ENCODE measurements at regions not wholly inside any gene's neighbourhood (a gene's known extent, or its start where the extent isn't known, plus 50 kb on each side); places are given as distances from the start of the nearest gene placed in this dataset.
A peak's percentile ranks its signal among the peaks of the same experiment; 100 is the strongest.
"Not testable (repeated sequence)": the region's sequence is repeated elsewhere in the genome, so short reads cannot be mapped to it uniquely, and the experiment has no call there.

DNA sequence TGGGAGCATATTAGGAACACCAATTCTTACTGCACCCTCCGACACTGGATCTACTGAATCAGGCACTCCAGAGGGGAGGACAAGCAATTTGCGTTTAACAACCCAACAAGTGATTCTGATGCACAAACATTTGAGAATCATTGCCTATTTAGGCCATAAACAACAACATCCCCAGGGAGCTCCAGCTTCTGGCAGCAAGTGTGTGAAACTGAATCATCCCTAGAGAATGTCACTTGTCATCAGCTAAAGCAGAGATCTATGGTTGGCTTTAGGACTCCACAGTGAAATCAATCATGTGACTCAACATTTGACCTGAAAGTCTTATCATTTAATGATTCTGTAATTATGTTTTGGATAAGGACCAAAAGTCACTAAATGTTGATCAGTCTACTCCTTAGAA is 505.0 kb upstream of the FLRT2 start:
- peak; percentile 43 for DNase-seq

DNA sequence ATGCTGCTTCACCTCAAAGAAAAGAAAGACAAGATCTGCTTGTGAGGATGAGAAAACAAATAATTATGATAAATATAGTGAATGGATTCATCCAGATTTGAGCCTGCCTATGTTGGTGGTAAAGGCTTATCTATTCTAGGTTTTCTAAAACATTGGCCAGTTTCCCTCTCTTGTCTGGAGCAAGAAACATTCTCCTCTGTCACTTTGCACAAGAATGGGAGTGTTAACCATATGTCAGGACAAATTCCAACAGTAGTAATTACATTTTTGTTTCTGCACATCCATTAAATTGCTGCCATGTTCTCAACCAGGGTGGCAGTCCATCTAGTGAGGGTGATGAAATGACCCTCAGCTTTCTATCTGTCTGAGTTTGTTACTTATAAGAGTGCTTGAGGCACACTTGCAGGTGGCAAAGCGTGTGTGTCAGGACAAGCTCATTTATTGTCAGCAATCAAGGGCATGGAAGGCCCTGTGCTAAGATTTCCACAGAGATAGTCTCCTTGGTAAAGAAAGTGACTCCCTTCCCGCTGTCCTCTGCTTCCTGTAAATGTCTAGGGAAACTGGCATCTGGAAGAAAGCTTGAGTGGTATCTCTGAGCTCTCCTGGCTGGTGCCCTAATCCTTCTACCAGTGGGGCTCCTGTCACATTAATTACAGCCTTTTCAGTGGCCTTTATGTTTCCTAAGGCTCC is 502.1 kb upstream of the FLRT2 start:
- no peak for DNase-seq

DNA sequence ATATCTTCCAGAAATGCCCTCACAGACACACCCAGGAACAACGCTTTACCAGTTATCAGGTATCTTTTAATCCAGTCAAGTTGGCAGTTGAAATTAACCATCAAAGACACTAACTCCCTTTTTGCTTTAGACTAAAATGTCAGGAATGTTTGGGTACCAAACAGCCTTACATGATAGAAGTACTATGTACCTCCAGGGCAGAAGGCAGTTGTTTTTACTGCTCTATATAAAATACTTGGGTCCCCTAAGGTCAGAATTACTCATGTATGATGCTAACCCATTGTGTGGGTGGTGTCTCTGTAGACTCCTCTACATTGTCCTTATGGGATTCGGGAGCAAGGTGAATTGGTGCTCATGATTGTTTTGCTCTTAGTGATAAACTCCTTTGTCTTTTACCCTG is 492.5 kb upstream of the FLRT2 start:
- no peak for DNase-seq

DNA sequence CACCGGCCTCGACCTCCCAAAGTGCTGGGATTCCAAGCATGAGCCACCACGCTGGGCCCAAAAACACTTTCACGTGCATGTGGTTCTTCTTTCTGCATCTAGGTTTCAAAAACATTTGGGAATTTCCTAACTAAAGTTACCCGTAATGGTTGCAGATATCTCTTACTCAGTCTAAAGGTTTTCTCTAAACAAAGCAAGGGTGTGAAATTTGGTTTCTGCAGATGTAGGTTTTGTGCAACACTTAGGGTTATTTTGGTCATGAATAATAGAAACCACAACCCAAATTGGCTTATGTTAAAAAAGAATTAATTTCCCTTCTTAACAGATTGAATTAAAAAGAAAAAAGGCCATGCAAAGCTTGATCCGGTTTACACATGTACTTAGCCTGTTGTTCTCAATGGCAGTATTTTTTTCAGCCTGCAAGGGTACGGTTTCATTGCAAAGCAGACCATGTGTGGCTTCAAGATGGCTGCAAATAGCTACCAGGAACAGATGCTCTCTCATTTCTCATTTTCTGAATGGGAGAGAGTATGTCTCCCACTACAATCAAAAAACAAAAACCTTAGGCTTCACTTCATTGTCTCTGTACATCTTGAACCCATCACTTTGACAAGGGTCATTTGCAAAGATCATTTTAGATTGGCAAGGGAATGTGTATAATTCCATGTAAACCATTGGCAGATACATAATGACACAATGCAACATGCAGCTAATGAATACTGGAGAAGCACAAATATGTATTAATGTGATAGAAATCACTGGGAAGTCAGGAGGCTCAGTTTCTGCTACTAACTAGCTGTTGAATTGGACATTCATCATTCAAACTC is 491.2 kb upstream of the FLRT2 start:
- DNase-seq: no peak

DNA sequence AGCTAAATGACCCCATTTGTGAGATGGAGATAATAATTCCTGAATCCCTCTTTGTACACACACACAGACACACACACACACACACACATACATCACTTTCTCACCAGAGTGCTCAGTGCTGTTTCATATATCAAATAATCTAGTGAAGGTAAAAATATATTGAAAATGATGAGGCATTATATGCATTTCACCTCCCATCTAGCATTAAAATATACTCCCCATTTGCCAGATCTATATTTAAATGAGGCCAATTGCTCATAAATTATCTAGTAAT is 490.7 kb upstream of the FLRT2 start:
- DNase-seq: no peak

DNA sequence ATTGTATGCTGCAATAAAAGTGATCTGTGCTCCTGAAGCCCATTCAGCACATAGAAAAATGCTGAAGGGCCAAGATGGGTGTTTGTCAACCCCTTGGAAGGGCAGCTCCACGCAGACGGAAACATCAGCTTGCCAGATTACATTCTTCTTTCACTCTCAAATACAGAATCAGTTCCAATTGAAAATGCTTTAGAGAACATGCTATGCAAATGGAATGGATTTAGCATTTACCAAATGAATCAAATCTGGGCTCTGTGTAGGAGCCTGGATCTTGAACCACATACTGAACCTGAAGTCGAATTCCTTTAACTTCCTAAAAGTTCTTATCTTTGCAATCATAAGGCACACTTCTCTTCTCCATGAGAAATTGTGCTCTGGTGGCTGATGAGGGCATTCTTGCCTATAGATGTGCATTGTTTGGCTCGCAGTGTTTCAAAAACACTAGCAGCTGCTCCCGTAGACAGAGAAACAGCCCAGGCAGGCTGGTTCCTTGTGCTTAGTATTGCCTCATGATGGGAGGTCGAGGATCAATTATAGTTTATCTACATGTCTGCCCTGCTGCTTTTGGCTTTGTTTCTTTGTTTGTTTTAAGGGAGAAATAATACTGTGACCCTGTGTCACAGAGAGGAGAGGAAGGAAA is 489.8 kb upstream of the FLRT2 start:
- no peak for DNase-seq

DNA sequence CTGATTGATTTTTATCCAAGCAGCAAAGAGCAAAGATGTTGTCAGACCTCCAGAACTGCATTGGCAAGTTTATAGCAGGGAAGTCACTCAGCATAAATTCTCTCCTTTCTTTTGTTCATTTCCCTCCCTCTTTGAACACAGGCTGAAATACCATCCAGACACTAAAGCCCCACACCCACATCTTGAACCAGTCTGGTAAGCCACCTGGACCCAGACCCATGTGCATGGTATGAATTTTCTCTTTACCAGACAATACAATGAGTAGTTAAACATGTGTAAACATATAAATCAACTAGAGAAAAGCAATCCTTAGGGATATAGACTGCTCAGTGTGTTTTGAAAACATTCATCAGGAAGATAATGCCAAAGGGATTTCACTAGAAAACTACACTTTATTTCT is 488.3 kb upstream of the FLRT2 start:
- DNase-seq: no peak

DNA sequence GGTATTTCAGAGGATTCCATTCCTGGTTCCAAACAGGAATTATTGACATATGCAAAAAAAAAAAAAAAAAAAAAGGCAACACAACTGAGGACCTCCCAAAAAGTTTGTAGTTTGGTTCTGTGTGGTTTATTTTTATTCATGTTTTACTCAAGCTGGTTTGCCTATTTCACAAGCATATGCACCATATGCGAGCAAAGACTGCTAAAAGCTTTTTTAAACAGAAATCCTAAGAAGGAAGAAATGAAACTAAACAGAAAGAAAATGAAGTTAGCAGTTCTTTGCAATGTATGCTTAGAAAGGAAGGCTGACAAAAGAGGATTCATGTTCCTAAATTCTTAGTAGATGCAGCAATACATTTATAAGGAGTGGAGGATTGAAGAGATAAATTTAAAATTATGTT is 487.6 kb upstream of the FLRT2 start:
- DNase-seq: no peak

DNA sequence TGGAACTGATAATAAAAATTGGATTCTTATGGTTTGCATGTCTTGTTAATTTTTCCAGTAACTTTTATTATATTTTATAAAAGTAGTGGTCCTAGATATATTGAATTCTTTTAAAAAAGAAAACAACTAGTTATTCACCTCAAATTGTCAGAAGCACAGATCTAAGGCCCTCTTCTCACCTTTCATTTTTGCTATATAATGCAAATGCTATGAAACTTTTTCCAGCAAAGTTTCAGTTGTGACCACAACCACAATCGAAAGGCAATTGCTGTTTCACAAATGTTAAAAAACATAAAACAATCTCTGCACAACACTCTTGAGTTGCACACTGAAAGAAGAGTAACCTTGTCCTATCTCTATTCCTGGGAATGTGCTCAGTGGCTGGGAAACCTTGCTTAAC is 479.8 kb upstream of the FLRT2 start:
- no peak for DNase-seq

DNA sequence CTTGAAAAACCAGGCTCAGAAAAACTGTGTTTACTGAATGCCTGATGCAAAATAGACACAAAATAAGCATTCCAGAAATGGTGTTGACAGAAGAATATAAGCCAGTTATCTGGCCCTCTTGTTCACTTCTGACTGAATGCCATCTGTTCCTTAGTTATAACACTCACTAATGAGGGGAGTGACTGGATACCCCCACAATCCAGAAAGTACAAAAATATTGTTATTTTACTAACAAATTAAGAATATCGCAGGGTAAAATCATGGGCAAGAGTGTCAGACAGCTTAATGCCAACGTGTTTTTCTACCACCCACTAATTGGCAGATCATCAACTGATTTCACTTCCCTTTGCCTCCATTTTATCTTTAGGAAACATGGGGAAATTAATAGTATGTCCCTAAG is 477.3 kb upstream of the FLRT2 start:
- no peak for DNase-seq

DNA sequence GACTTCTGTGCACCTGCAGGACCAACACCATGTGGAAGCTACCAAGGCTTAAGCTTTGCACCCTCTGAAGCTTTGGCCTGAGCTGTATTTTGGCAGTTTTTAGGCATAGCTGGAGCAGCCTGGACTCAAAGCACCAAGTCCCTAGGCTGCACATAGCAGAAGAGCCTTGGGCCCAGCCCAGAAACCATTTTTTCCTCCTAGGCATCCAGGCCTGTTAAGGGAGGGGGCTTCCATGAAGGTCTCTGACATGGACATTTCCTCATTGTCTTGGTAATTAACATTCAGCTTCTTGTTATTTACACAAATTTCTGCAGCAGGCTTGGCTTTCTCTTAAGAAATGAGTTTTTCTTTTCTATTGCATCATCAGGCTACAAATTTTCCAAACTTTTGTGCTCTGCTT is 475.8 kb upstream of the FLRT2 start:
- no peak for DNase-seq

DNA sequence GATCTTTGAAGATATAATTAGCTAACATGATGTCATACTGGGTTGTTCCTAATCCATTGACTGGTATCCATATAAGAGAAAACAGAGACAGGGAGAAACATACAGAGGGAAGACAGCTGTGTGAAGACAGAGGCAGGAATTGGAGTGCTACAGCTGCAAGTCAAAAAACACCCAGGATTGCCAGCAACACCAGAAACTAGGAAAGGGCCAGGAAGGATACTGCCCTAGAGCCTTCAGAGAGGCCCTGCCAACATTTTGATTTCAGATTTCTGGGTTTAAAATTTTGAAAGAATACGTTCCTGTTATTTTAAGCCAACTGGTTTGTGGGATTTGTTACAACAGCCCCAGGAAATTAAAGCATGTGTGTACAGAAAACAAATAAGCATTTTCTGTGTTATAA is 473.7 kb upstream of the FLRT2 start:
- no peak for DNase-seq

DNA sequence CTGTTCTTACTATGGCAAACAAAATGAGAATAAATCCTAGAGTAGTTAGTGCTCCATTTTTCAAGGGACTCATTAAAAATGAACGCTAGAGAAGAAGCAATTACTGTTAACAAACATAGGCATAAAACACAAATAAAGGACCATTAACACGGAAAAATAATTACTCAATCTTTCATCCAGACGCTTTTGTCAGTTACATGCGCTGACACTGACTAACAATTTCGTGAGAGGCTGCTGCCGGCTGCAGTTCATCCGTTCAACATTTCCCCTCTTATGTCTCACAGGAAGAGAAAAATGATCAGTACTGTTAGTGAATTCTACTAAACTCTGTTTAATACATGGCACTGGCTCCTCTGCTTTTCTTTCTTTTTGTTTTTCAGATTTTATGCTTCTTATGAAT is 472.7 kb upstream of the FLRT2 start:
- DNase-seq: no peak

DNA sequence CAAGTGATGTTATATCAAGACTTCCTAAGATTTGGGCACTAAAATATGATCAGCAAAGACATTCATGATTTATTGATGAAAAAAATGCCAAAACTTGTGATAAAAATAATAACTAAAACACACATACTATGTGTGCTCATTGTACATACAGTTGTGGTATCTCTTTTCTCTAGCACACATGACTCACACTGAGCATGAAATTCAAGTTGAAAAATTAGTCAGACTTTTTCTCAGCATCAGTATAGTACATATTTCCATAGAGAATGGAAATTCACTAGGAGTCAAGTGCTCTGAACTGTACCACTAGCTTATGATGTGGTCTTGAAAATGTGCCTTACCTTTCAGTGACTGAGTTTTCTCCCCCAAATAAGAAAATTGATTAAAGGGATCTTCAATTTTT is 471.8 kb upstream of the FLRT2 start:
- no peak for DNase-seq

DNA sequence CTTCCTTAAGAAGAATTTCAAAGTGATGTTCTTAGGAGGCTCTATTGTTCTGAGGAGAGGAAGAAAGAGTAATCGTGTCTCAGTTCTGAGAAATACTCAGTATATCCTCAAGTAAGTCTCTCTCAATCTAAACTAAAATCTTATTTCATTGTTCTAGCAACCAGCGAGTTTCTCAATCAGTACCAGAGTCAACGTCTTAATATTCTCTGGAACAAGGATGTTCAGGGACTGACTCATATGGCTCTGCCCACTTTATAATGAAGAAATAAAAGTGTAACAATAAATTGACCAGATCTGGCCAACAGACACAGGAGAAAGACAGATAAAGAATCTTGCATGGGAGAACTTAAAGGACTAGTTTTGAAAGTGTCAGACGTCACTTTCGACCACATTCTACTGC is 469.8 kb upstream of the FLRT2 start:
- no peak for DNase-seq

DNA sequence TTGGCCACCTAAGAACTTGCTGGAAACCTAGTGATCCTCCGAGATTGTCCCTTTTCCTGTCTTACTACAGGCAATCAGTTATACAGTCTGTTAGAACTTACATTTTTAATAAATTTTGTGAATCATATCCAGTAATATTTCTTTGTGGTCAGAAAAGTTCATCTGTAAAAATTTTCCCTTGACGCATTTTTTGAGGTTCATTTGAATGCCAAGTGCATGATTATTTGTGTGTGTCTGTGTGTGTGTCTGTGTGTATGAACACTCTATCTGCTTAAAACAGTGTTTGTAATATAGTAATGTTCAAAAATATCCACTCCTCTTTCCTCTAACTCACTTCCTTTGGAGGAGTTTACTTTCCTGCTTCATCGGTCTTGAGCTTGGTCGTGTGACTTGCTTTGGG is 468.7 kb upstream of the FLRT2 start:
- DNase-seq: no peak

DNA sequence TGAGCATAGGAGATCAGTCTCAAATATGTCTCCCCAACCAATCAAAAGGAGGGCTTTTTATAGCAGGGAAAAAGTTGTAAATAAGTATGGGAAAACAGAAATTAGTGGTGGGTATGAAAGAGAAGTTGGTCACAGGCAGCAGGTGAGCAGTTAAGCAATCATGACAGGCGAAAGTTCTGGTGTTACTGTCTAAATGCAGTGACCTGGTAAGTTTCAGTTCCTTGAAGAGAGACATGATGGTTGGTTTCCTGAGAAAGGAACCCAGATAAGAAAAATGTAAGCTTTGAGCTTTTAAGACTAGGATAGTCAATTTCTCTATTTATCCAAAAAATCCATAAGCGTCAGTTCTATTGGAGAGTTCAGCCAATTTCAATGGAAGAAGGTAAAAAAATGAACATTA is 466.2 kb upstream of the FLRT2 start:
- DNase-seq: no peak

DNA sequence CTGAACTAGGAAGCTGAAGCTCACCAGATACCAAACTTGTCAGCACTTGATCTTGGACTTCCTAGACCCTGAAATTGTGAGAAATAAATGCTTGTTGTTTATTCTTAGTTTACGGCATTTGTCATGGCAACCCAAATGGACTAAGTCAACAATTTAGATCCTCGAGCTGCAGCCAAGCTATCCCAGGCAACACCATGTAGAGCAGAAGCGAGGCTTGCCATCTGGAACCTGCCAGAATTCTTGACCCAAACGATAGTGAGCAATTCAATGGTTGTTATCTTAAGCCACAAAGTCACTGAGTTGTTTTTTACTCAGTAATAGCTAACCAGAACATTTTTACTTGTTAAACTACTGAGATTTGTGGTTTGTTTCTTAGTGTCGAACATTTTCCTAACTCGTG is 458.5 kb upstream of the FLRT2 start:
- no peak for DNase-seq

DNA sequence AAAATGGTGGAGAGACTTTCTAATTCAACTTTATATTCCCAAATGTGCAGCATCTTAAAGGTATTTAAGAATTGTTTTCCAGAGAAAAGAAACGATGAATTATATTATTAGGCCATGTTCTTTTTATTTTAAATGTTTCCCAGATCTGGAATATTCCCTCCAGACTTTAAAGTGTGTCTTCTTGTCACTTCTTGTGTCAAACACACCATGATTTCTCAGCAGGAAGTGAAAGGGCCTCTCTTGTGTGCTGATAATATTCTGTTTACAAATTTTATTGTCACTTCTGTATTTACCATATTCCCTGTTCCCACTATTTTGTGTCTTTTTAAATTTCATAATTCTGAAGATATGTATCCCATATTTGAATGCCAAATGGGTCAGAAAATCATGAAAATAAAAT is 455.0 kb upstream of the FLRT2 start:
- DNase-seq: no peak

DNA sequence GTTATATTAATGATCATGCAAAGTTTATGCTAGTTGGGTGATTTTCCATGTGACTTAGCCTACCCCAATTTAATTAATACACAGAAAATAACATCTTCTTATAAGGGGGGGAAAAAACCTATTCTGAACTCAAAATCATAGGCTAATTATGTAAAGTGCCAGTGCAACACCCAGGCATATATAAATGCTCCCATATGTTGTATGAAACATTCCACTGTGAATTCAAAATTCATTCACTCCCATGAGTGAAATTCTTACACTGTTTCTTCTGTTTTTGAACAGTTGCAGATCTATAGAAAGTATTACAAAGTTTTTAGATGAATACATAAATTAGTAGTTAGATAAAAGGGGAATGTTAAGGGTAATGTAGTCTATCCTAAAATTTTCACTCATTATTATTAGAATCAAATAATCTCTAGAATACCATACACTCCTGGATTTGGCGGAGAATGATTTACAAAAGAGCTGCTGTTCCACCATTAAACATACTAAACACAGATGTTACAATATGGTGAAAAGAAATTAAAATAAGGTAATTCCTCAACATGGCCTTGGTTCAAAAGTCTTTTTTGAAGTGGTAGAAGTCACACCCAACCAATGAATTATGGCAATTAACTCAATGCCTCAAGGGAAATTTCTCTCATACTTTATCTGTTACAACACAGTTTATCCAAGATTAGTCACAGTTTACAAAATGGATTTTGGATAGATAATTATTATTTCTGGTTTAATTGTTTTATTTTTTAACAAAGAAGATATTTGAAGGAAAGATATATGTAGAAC is 454.1 kb upstream of the FLRT2 start:
- no peak for DNase-seq

DNA sequence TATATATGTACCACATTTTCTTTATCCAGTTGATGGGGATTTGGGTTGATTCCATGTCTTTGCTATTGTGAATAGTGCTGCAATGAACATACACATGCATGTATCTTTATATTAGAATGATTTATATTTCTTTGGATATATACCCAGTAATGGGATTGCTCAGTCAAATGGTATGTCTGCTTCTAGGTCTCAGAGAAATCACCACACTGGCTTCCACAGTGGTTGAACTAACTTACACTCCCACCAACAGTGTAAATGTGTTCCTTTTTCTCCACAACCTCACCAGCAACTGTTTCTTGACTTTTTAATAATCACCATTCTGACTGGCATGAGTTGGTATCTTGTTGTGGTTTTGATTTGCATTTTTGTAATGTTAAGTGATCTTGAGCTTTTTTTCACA is 452.2 kb upstream of the FLRT2 start:
- DNase-seq: not testable (repeated sequence)

DNA sequence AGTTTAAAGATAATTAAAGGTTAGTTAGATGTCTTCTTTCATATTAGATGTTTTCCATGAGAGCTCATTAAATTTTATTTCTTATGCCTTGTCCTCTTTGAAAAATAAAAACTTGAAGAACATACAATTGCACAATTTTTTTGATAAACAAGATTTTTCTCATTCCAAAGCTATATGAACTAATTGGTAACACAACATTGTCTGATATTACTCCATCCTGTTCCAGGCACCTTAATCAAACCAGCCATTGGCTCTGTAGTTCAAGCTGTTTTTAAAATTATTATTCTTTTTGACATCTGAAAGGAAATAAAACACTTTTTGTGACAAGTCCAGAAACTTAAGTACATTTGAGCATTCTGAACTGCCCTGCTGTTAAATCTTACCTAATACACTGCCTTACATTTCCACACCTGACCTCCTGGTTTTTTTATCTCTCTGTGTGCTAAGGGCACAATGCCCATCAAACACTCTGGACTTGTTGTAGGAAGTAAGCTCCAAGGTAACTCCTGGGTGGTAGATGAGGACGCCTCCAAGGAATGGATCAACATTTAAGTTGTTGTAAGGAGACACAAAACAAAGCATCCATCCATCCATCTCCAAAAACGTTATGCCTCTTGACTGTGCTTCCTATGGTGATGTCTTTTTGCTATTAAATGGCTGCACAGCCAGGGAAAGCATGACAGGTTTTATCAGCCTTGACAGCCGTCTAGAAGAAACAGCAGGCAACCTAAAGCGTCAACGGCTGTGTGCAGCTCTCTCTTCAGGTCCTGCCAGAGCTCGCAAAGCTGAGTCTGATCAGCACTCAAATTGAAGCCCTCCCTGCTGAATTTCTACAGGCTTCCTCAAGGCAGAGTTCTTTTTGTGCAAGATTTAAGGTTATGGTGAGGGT is 449.9 kb upstream of the FLRT2 start:
- DNase-seq: no peak

DNA sequence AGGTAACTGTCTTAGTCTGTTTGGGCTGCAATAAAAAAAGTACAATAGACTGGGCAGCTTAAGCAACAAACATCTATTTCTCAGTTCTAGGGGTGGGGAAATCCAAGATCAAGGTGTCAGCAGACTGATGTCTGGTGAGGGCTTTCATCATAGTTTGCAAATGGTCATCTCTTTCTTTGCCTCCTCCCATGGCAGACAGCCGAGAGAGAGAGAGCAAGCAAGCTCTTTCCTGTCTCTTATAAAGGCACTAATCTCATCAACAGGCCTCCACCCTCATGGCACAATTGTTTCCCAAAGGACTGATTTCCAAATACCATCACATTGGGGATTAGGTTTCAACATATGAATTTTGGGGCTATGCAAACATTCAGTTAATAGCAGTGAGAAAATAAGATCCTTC is 445.6 kb upstream of the FLRT2 start:
- DNase-seq: no peak
